ENCODE measurements at regions not wholly inside any gene's neighbourhood (a gene's known extent, or its start where the extent isn't known, plus 50 kb on each side); places are given as distances from the start of the nearest gene placed in this dataset.
A peak's percentile ranks its signal among the peaks of the same experiment; 100 is the strongest.

DNA sequence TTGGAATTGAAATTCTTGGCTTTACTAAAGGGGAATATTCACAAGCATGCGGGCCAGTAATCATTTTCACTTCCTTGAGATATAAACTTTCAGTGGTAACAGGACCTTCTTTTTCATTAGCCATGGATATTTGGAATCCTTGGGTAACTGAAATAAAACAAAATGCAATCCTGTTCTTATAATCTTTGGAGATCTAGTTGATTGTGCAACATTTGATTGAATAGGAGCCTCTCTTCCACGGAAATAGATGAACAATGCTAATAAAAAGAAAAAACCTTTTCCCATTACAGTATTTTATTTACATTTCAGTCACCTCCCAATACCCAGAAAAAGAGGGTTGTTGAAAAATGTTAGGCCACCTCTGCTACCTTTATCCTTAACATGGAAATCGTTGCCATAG is 225.6 kb downstream of the MAP2K6 start:
- peaks cover 6 to 13% of the 10 kb centered on the region in 2 donors for H3K4me1 ChIP-seq (replicated peaks in 1 of 2)
- in situ Hi-C loops (cut with MboI; ENCODE audit: low pct_unique_long_range_greater_than_20kb in 2 of 9, low sequenced_read_pairs in 9 of 9, unreplicated experiment in 9 of 9) = no loop called here
- no peak for ATAC-seq (replicated peaks in 6 of 8)
- WGBS, 10 experiments = 29 to 100% (median 55%) methylated on average over 1 to 3 of the region's 3 CpGs
- H3K4me3 ChIP-seq = no peak overlapping the region
- no peak overlapping the region for H3K27ac ChIP-seq

DNA sequence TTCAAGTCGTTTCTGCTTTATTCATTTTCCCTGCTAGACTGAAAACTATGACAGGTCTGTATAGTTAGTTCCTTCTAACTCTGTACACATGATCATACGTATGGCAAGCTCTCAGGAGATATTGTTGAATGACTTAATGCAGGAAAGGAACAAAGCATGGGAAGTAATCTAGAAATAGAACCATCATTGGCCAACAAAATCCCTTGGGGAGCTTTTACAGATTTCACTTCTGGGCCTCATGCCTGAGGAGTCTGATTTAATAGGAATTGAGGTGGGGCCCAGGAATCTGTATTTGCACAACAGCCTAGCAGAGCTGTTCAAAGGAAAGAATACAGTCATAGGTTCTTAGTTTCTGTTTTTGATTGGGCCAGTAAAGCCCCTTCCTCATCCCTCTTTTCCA is 229.2 kb downstream of the MAP2K6 start:
- WGBS, 10 experiments = 33 to 100% (median 63%) methylated on average over 1 to 2 of the region's 2 CpGs; no CpG with 5 or more reads in 1 of the 10 experiments
- no peaks in the 10 kb centered on the region for H3K4me1 ChIP-seq (replicated peaks in 1 of 2)
- H3K4me3 ChIP-seq = no peak overlapping the region
- in situ Hi-C loops (cut with MboI; ENCODE audit: low pct_unique_long_range_greater_than_20kb in 2 of 9, low sequenced_read_pairs in 9 of 9, unreplicated experiment in 9 of 9) = no loop called here
- no peak for ATAC-seq (replicated peaks in 6 of 8)
- no peak overlapping the region for H3K27ac ChIP-seq

- Histone ChIP-seq H3K27ac (no peak overlapping the region), H3K4me1 (replicated peaks in 1 of 2) (no peaks in the 10 kb centered on the region), H3K4me3 (no peak overlapping the region)
- 66 to 83% (median 76%) methylated on average over 1 to 3 of the region's 3 CpGs; no CpG with 5 or more reads in 1 of the 10 experiments for WGBS, 10 experiments
- in situ Hi-C loops (cut with MboI; ENCODE audit: low pct_unique_long_range_greater_than_20kb in 2 of 9, low sequenced_read_pairs in 9 of 9, unreplicated experiment in 9 of 9) = no loop called here
- peak in 1 of 8 experiments; percentile 50 for ATAC-seq (replicated peaks in 6 of 8)
Observed at GRCh38 chr17:69646729-69647128, 232.2 kb downstream of the MAP2K6 start.

DNA sequence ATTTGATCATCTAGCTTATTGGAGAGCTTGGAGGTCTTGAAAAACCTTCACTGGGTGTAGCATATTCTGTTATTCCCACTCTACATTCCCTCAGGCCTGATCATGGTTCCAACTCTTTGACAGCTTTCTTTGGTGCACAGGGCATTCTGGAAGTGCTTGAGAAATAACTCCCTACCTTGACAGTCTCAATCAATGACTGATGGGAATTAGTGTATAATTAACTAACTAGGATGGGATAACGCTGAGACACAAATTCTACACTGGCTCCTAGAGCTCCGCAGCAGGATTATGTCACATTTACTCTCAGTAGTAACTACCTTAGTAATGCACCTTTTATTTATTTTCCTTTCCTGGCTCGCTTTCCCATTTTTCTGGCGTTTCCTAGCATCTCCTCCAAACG is 236.4 kb downstream of the MAP2K6 start:
- in situ Hi-C loops (cut with MboI; ENCODE audit: low pct_unique_long_range_greater_than_20kb in 2 of 9, low sequenced_read_pairs in 9 of 9, unreplicated experiment in 9 of 9) = no loop called here
- no peak overlapping the region for H3K4me3 ChIP-seq
- H3K27ac ChIP-seq = no peak overlapping the region
- no peaks in the 10 kb centered on the region for H3K4me1 ChIP-seq (replicated peaks in 1 of 2)
- 59 to 93% (median 72%) methylated on average over 1 to 5 of the region's 5 CpGs; no CpG with 5 or more reads in 1 of the 10 experiments for WGBS, 10 experiments
- ATAC-seq (replicated peaks in 6 of 8) = no peak

DNA sequence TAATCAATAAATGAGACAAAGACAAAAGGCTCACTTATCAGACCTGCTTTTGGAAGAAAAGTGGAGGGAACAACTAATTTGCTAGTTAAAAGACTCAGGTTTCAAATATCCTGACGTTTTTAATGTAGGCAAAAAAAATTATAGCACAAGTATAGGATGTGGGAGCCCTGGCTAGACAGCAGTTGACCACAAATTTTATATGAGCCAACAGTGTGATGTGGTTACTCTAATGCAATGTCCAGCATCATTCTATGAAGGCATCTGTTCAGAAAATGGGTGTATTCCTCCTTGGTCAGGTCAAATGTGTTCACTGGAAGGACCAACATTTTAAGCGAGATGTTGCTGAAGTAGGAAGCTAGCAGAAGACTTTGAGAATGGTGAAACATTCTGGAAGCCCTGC is 237.4 kb downstream of the MAP2K6 start:
- no peak for ATAC-seq (replicated peaks in 6 of 8)
- WGBS, 10 experiments = 0 to 83% (median 64%) methylated on average over 1 to 2 of the region's 2 CpGs; no CpG with 5 or more reads in 2 of the 10 experiments
- no peak overlapping the region for H3K4me3 ChIP-seq
- H3K4me1 ChIP-seq (replicated peaks in 1 of 2) = no peaks in the 10 kb centered on the region
- in situ Hi-C loops (cut with MboI; ENCODE audit: low pct_unique_long_range_greater_than_20kb in 2 of 9, low sequenced_read_pairs in 9 of 9, unreplicated experiment in 9 of 9) = no loop called here
- H3K27ac ChIP-seq = no peak overlapping the region

DNA sequence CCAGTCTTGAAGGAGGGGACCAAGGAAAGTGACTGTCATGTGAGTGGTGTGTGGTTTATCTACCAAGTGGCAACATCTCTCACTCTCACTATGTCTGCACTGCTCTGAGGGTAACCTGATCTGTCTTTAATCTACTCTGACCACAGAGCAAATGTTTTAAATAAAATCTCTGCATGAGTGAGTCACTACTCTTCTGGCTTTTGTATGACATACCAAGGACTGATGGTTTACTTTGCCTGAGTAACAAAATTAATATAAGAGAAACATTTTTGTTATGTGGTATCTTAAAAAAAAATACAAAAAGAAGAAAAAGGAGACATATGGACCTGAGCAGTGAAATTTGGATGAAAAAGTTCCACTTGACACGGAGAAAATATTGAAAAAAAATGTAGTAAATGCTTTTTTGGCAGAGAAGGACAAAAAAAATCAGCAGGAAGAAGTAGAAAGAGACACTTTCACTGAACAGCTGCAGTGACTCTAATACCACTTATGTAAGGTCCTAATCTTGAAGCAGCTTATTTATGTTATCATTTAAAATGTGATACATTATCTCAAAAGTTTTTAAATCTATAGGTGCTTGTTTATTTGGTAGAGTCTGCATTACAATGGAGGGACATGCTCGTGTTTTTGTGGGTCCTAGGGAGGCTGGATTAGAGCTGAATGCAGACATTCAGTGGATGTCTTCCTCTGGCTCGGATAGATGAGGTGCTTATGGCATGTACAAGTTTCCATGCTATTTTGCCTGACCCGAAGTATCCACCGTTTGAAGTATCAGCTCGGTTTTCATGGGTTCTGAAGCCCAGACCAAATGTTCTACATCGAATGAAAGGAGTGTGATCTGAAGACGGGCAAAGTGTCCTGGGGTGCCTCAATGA is 240.7 kb downstream of the MAP2K6 start:
- peak in 4 of 8 experiments; percentile 62 to 100 (median 87) for ATAC-seq (replicated peaks in 6 of 8)
- H3K4me1 ChIP-seq (replicated peaks in 1 of 2) = no peaks in the 10 kb centered on the region

GRCh38 chr17:69655902-69656301 is 241.4 kb downstream of the MAP2K6 start:
- 29 to 100% (median 76%) methylated on average over 1 to 5 of the region's 5 CpGs; no CpG with 5 or more reads in 1 of the 10 experiments for WGBS, 10 experiments
- H3K27ac ChIP-seq = no peak overlapping the region
- H3K4me3 ChIP-seq = no peak overlapping the region
- in situ Hi-C loops (cut with MboI; ENCODE audit: low pct_unique_long_range_greater_than_20kb in 2 of 9, low sequenced_read_pairs in 9 of 9, unreplicated experiment in 9 of 9) = no loop called here
- H3K4me1 ChIP-seq (replicated peaks in 1 of 2) = no peaks in the 10 kb centered on the region
- no peak for ATAC-seq (replicated peaks in 6 of 8)

More for the DNA sequence above, 240.7 kb downstream of the MAP2K6 start:
- H3K27ac ChIP-seq = no peak overlapping the region
- in situ Hi-C loops (cut with MboI; ENCODE audit: low pct_unique_long_range_greater_than_20kb in 2 of 9, low sequenced_read_pairs in 9 of 9, unreplicated experiment in 9 of 9) = no loop called here
- WGBS, 10 experiments = 40 to 91% (median 53%) methylated on average over 1 to 8 of the region's 8 CpGs
- H3K4me3 ChIP-seq = no peak overlapping the region

DNA sequence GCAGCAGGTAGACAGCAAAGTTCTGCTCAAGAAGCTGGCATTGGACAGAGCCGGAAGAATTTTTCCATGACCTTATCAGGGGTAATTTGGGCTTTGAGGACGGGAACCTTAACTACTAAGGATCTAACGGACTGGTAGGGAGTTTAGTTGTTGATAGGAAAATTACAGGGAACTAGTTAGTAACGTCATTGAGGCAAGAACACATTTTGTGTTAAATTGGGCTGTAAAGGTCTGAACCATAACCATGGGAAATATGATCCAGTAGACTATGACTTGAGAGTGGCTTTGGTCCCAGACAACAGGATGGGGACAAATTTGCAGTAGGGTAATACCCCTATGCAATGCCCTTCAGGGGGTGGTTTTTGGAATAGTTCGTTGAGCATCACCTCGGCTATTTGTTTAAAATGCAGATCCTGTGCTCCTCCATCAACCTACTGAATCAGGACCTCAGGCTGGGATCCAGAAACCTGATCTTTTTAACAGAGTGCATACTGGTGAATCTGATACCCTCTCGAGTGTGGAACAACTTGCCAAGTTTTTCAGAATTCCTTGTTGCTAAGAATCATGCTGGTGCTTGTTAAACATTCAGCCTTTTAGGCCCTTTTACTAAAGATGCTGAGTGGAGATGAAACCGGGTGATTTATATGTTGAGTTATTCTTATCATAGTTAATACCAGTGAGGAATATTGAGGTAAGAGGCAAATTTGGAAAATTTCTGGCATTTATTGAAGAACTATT is 255.1 kb downstream of the MAP2K6 start:
- in situ Hi-C loops (cut with MboI; ENCODE audit: low pct_unique_long_range_greater_than_20kb in 2 of 9, low sequenced_read_pairs in 9 of 9, unreplicated experiment in 9 of 9) = no loop called here
- no peak overlapping the region for H3K4me3 ChIP-seq
- H3K4me1 ChIP-seq (replicated peaks in 1 of 2) = no peaks in the 10 kb centered on the region
- peak in 1 of 8 experiments; percentile 22 for ATAC-seq (replicated peaks in 6 of 8)
- H3K27ac ChIP-seq = no peak overlapping the region
- 13 to 90% (median 78%) methylated on average over 1 to 8 of the region's 8 CpGs; no CpG with 5 or more reads in 1 of the 10 experiments for WGBS, 10 experiments

- no peak for ATAC-seq (replicated peaks in 6 of 8)
- Histone ChIP-seq H3K27ac (no peak overlapping the region), H3K4me1 (replicated peaks in 1 of 2) (no peaks in the 10 kb centered on the region), H3K4me3 (no peak overlapping the region)
- in situ Hi-C loops (cut with MboI; ENCODE audit: low pct_unique_long_range_greater_than_20kb in 2 of 9, low sequenced_read_pairs in 9 of 9, unreplicated experiment in 9 of 9) = no loop called here
- 0 to 100% (median 71%) methylated on average over 1 of the region's 1 CpG; no CpG with 5 or more reads in 2 of the 10 experiments for WGBS, 10 experiments
Observed at GRCh38 chr17:69672924-69673323, 258.4 kb downstream of the MAP2K6 start.

- Histone ChIP-seq H3K4me3 (no peak overlapping the region), H3K27ac (no peak overlapping the region), H3K4me1 (replicated peaks in 1 of 2) (no peaks in the 10 kb centered on the region)
- WGBS, 10 experiments = 20 to 100% (median 59%) methylated on average over 1 to 6 of the region's 6 CpGs
- in situ Hi-C loops (cut with MboI; ENCODE audit: low pct_unique_long_range_greater_than_20kb in 2 of 9, low sequenced_read_pairs in 9 of 9, unreplicated experiment in 9 of 9) = no loop called here
- ATAC-seq (replicated peaks in 6 of 8) = no peak
Observed at GRCh38 chr17:69677130-69677529, 262.6 kb downstream of the MAP2K6 start.

DNA sequence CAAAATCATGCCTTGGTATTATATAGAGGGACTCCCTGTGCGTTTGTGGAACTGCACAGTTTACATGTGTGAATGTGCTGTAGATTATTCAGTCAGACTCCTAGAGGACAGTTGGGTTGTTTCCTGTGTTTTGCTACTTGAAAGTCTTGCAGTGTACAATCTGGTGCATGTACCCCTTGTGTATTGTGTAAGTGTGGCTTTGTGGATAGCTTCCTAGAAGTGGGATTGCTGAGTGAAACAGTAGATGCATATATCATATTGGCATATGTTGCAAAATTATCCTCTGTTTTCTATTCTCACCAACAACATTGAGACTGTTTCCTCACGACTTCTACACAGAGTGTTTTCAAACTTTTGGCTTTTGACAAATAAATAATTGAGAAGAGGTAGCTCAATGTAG is 263.7 kb downstream of the MAP2K6 start:
- no peaks in the 10 kb centered on the region for H3K4me1 ChIP-seq (replicated peaks in 1 of 2)

GRCh38 chr17:69679829-69680228 is 265.3 kb downstream of the MAP2K6 start:
- no peak for ATAC-seq (replicated peaks in 6 of 8)
- no peaks in the 10 kb centered on the region for H3K4me1 ChIP-seq (replicated peaks in 1 of 2)
- H3K4me3 ChIP-seq = no peak overlapping the region
- WGBS, 10 experiments = 30 to 89% (median 80%) methylated on average over 1 to 5 of the region's 5 CpGs; no CpG with 5 or more reads in 1 of the 10 experiments
- no peak overlapping the region for H3K27ac ChIP-seq
- in situ Hi-C loops (cut with MboI; ENCODE audit: low pct_unique_long_range_greater_than_20kb in 2 of 9, low sequenced_read_pairs in 9 of 9, unreplicated experiment in 9 of 9) = no loop called here

More for the DNA sequence above, 263.7 kb downstream of the MAP2K6 start:
- ATAC-seq (replicated peaks in 6 of 8) = no peak
- 0 to 91% (median 50%) methylated on average over 1 to 2 of the region's 2 CpGs; no CpG with 5 or more reads in 1 of the 10 experiments for WGBS, 10 experiments
- no peak overlapping the region for H3K27ac ChIP-seq
- in situ Hi-C loops (cut with MboI; ENCODE audit: low pct_unique_long_range_greater_than_20kb in 2 of 9, low sequenced_read_pairs in 9 of 9, unreplicated experiment in 9 of 9) = no loop called here
- H3K4me3 ChIP-seq = no peak overlapping the region

GRCh38 chr17:69684251-69684650 is 269.8 kb downstream of the MAP2K6 start:
- no peak overlapping the region for H3K27ac ChIP-seq
- ATAC-seq (replicated peaks in 6 of 8) = no peak
- no peak overlapping the region for H3K4me3 ChIP-seq
- in situ Hi-C loops (cut with MboI; ENCODE audit: low pct_unique_long_range_greater_than_20kb in 2 of 9, low sequenced_read_pairs in 9 of 9, unreplicated experiment in 9 of 9) = no loop called here
- H3K4me1 ChIP-seq (replicated peaks in 1 of 2) = no peaks in the 10 kb centered on the region
- 0 to 86% (median 43%) methylated on average over 1 to 2 of the region's 2 CpGs; no CpG with 5 or more reads in 1 of the 10 experiments for WGBS, 10 experiments
